ENCODE measurements at regions not wholly inside any gene's neighbourhood (a gene's known extent, or its start where the extent isn't known, plus 50 kb on each side); places are given as distances from the start of the nearest gene placed in this dataset.
A peak's percentile ranks its signal among the peaks of the same experiment; 100 is the strongest.

DNA sequence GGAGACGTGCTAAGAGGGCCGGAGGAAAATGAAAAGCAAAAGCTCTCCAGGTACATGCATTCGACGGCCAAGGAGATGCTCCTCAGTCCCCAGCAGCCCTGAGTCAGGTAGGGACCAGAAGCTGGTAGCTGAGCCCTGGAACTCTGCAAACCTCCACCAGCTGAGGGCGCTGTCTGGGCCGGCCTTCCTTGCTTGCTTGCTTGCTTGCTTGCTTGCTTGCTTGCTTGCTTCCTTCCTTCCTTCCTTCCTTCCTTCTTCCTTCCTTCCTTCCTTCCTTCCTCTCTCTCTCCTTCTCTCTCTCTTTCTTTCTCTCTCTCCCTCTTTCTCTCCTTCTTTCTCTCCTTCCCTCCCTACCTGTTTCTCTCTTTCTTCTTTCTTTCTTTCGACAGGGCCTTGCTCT is 94.6 kb upstream of the RASGRF1 start:
- TF ChIP-seq, protein P1, sequence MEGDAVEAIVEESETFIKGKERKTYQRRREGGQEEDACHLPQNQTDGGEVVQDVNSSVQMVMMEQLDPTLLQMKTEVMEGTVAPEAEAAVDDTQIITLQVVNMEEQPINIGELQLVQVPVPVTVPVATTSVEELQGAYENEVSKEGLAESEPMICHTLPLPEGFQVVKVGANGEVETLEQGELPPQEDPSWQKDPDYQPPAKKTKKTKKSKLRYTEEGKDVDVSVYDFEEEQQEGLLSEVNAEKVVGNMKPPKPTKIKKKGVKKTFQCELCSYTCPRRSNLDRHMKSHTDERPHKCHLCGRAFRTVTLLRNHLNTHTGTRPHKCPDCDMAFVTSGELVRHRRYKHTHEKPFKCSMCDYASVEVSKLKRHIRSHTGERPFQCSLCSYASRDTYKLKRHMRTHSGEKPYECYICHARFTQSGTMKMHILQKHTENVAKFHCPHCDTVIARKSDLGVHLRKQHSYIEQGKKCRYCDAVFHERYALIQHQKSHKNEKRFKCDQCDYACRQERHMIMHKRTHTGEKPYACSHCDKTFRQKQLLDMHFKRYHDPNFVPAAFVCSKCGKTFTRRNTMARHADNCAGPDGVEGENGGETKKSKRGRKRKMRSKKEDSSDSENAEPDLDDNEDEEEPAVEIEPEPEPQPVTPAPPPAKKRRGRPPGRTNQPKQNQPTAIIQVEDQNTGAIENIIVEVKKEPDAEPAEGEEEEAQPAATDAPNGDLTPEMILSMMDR (IDR thresholded peaks at IDR 0.05; ENCODE audit: insufficient read depth, low read length, missing control alignments), result peak; percentile 34
- ChIA-PET POLR2A (no interaction called here), CTCF (interaction anchor here (0.6 to 6.6 kb wide), 36 partner anchors 9 to 770 kb away, joined by 3 to 128 read pairs (median 8); partner anchors contain the start of gene TMED3)
- no peak overlapping the region for H3K4me3 ChIP-seq (ENCODE audit: low read depth, low read length)
- DNase-seq (ENCODE audit: low read depth, low spot score), result no peak

DNA sequence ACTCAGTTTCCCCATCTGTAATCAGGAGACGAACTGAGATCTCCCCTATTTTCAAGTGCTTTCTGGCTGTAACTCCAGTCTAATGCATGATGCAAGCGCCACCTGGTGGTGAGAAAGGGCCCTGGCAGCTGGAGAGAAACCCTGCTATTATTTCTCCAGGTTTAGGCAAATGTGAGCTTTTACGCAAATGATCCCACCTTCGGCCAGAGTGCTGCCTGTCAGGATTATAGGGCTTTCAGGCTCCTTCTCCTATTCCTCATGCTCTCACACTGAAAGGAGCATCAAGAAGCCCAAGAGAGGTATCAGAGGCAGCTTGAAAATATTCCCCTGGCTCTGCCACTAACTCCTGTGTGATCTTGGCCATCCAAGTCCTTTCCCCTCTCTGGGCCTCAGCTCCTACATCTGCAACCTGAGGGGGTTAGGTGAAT is 93.9 kb upstream of the RASGRF1 start:
- TF ChIP-seq, protein P1 (IDR thresholded peaks at IDR 0.05; ENCODE audit: insufficient read depth, low read length, missing control alignments), result peak; percentile 89
- no peak overlapping the region for H3K4me3 ChIP-seq (ENCODE audit: low read depth, low read length)
- ChIA-PET CTCF (interaction anchor here (0.6 to 6.6 kb wide), 57 partner anchors 9 to 769 kb away, joined by 3 to 128 read pairs (median 5); partner anchors contain the start of gene TMED3), POLR2A (no interaction called here)
- no peak for DNase-seq (ENCODE audit: low read depth, low spot score)

DNA sequence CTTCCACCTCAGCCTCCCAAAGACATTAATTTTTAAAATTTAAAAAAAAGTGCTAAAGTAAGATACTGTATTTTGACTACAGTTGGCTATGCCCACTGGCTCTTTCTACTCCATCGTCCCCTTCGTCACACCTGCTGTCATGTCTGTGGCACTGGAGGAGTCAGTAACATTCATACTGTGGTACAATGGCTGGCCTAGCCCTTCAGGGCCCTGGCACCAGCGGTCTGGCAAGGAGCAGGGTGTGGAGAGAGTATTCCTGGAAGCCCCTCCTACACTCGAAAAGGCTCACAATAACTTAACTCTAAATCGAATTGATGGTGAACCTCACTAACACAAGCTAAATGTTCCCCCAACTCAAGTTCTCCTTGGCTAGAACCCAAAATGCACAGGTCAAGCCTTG is 89.7 kb upstream of the RASGRF1 start:
- TF ChIP-seq, protein P1 (IDR thresholded peaks at IDR 0.05; ENCODE audit: insufficient read depth, low read length, missing control alignments), result no peak
- POLR2A ChIA-PET, result no interaction called here
- CTCF ChIA-PET, result interaction anchor here (0.9 to 6.6 kb wide), 2 partner anchors 152 to 272 kb away, joined by 3 to 128 read pairs; no protein-coding TSS in a partner anchor
- no peak overlapping the region for H3K4me3 ChIP-seq (ENCODE audit: low read depth, low read length)
- DNase-seq (ENCODE audit: low read depth, low spot score), result no peak

DNA sequence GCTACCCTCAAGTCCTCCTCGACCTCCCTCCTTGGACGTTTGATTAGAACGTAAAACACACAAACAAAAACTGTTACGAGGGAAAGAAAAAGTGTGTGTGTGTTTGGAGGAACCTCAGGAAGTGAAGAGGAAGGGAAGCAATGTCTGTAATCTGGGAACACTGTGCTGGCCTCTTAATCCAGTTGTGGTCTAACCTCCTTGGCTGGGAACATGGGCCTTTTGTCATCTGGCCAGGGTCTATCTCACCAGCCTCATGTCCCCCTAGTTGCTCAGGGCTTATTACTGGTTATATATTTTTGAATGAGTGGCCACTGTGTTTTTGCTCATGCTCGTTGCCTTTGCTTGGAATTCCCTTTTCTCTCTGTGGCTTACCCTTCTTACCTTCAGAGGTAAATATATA is 89.0 kb upstream of the RASGRF1 start:
- no peak for DNase-seq (ENCODE audit: low read depth, low spot score)
- TF ChIP-seq, protein P1 (IDR thresholded peaks at IDR 0.05; ENCODE audit: insufficient read depth, low read length, missing control alignments), result no peak
- ChIA-PET CTCF (no interaction called here), POLR2A (no interaction called here)
- H3K4me3 ChIP-seq (ENCODE audit: low read depth, low read length), result no peak overlapping the region

DNA sequence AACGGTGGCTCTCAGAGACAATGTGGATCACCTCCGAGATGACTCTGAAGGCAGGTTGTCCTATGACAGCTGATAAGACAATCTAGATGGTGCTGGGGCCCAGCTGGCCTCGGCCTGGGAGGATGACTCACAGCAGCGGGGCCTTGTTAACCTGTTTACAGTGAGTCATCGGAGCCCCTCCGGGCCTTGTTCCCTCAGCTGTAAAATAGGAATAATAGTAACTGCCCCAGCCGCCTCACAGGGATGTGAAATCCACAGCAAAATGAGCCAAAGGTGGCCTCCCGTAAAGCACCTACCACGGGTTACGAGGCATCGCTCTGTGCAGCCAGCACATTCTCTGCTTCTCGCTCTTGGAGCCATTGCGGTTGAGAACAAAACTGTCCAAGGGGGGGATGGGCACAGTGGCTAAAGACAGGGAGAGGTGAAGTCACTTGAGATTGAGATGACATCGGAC is 88.6 kb upstream of the RASGRF1 start:
- DNase-seq (ENCODE audit: low read depth, low spot score), result no peak
- POLR2A ChIA-PET, result no interaction called here

DNA sequence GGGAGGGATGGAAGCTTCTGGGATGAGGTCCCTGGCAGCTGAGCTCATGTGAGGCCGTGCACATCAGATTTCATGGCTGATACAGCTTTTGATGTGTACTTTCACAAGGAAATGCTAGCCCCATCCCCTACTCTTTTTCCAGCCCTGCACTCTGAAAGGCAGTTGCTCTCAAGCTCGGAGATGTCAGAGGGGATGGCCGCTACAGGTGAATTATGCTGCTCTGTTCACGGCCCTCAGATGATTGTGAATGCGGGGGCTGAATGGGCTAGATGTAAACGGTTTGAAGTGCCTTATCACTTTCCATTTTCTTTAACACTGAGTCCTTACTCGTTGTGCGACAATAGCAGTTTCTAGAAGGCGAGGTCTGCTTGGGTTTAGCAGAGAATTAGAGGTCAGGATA is 88.0 kb upstream of the RASGRF1 start:
- POLR2A ChIA-PET, result no interaction called here
- no peak overlapping the region for H3K4me3 ChIP-seq (ENCODE audit: low read depth, low read length)
- TF ChIP-seq, protein P1 (IDR thresholded peaks at IDR 0.05; ENCODE audit: insufficient read depth, low read length, missing control alignments), result no peak
- no peak for DNase-seq (ENCODE audit: low read depth, low spot score)
- CTCF ChIA-PET, result interaction anchor here (0.8 to 1.1 kb wide), 3 partner anchors 9 to 150 kb away, joined by 3 to 4 read pairs (median 3); no protein-coding TSS in a partner anchor

More for the DNA sequence above, 88.6 kb upstream of the RASGRF1 start:
- CTCF ChIA-PET, result interaction anchor here (0.8 kb wide), 1 partner anchor 150 kb away, joined by 3 read pairs; no protein-coding TSS in a partner anchor
- H3K4me3 ChIP-seq (ENCODE audit: low read depth, low read length), result no peak overlapping the region
- TF ChIP-seq, protein P1 (IDR thresholded peaks at IDR 0.05; ENCODE audit: insufficient read depth, low read length, missing control alignments), result no peak

Data from AG04449 (cell line).